ENCODE measurements at regions not wholly inside any gene's neighbourhood (a gene's known extent, or its start where the extent isn't known, plus 50 kb on each side); places are given as distances from the start of the nearest gene placed in this dataset.
A peak's percentile ranks its signal among the peaks of the same experiment; 100 is the strongest.

GRCh38 chr1:175887521-175887920 is 144.1 kb upstream of the TNR start:
- no CpG with 5 or more reads among the region's 20 CpGs for WGBS (ENCODE audit: extremely low coverage, insufficient coverage, insufficient read length)
- peaks cover 2% of the 10 kb centered on the region for H3K79me1 ChIP-seq (ENCODE audit: low read length)
- peak in 1 of 2 donors; percentile 37 for DNase-seq
- no peak overlapping the region for H2BK12ac ChIP-seq (ENCODE audit: low read length)
- H3K14ac ChIP-seq (ENCODE audit: low read length) = no peak overlapping the region
- H3K36me3 ChIP-seq (ENCODE audit: control insufficient read depth in 1 of 2, insufficient read depth in 2 of 2, low read length in 2 of 2) = no peaks in the 10 kb centered on the region
- no peak overlapping the region for H4K12ac ChIP-seq (ENCODE audit: low read depth, low read length)
- H3K27me3 ChIP-seq (ENCODE audit: insufficient read depth, low read length) = no peaks in the 10 kb centered on the region
- no peak overlapping the region for H2AFZ ChIP-seq (ENCODE audit: insufficient read depth, low read length, poor library complexity)
- no peak overlapping the region for H2BK5ac ChIP-seq (ENCODE audit: low read depth, low read length, poor library complexity)
- H3K4me2 ChIP-seq (ENCODE audit: low read length) = no peak overlapping the region
- H3K23ac ChIP-seq (ENCODE audit: low read length) = no peak overlapping the region
- H3K79me2 ChIP-seq (ENCODE audit: control insufficient read depth, insufficient read depth, low read length, poor library complexity) = no peaks in the 10 kb centered on the region
- peaks cover 2 to 4% of the 10 kb centered on the region in 2 experiments for H3K4me1 ChIP-seq (ENCODE audit: control insufficient read depth in 1 of 2, insufficient read depth in 2 of 2, low read length in 2 of 2)
- no peak overlapping the region for H3K9ac ChIP-seq (ENCODE audit: low read length)
- no peak overlapping the region for H2BK120ac ChIP-seq (ENCODE audit: insufficient read depth, low read length, poor library complexity)
- H3K9me3 ChIP-seq (ENCODE audit: insufficient read depth, low read depth, low read length) = no peaks in the 10 kb centered on the region
- no peak overlapping the region for H3K4ac ChIP-seq (ENCODE audit: low read depth, low read length)
- H4K8ac ChIP-seq (ENCODE audit: low read depth, low read length) = no peak overlapping the region
- no peak overlapping the region for H3K18ac ChIP-seq (ENCODE audit: low read length)
- no peak overlapping the region for H3K27ac ChIP-seq (ENCODE audit: low read depth, low read length)
- no peak overlapping the region for H3K4me3 ChIP-seq (ENCODE audit: low read depth, low read length)
- no peak overlapping the region for H2AK5ac ChIP-seq (ENCODE audit: low read length)
- no peak overlapping the region for H4K91ac ChIP-seq (ENCODE audit: low read depth, low read length)

DNA sequence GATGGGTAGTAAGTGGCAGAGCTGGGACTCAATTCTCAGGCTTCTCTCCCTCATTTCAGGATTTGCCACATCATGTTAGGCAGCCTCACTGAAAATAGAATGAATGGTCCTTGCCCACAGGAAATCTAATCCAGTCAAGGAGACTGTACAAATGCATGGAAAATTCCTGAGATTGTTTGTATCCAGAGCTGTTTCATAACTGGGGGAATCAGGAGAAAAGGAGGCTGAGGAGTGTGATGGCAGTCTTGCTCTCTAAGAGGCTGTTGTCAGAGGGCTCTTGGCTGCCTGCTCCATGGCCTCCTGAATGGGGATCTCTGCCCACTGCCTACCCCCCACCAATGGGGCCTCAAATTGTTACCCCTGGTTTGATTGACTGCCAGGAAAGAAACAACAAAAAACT is 141.9 kb upstream of the TNR start:
- Histone ChIP-seq H3K4ac (ENCODE audit: low read depth, low read length) (no peak overlapping the region), H2BK5ac (ENCODE audit: low read depth, low read length, poor library complexity) (no peak overlapping the region), H3K9ac (ENCODE audit: low read length) (no peak overlapping the region), H3K36me3 (ENCODE audit: control insufficient read depth in 1 of 2, insufficient read depth in 2 of 2, low read length in 2 of 2) (no peaks in the 10 kb centered on the region), H4K8ac (ENCODE audit: low read depth, low read length) (no peak overlapping the region), H2AK5ac (ENCODE audit: low read length) (no peak overlapping the region), H3K23ac (ENCODE audit: low read length) (no peak overlapping the region), H3K79me2 (ENCODE audit: control insufficient read depth, insufficient read depth, low read length, poor library complexity) (no peaks in the 10 kb centered on the region), H3K4me1 (ENCODE audit: control insufficient read depth in 1 of 2, insufficient read depth in 2 of 2, low read length in 2 of 2) (peaks cover 7 to 15% of the 10 kb centered on the region in 2 experiments), H3K18ac (ENCODE audit: low read length) (no peak overlapping the region), H2BK120ac (ENCODE audit: insufficient read depth, low read length, poor library complexity) (no peak overlapping the region), H3K4me3 (ENCODE audit: low read depth, low read length) (no peak overlapping the region), H3K14ac (ENCODE audit: low read length) (no peak overlapping the region), H3K27ac (ENCODE audit: low read depth, low read length) (no peak overlapping the region), H3K79me1 (ENCODE audit: low read length) (peaks cover 5% of the 10 kb centered on the region), H2BK12ac (ENCODE audit: low read length) (no peak overlapping the region), H3K27me3 (ENCODE audit: insufficient read depth, low read length) (no peaks in the 10 kb centered on the region), H3K4me2 (ENCODE audit: low read length) (no peak overlapping the region), H4K91ac (ENCODE audit: low read depth, low read length) (no peak overlapping the region), H2AFZ (ENCODE audit: insufficient read depth, low read length, poor library complexity) (peak overlapping the region; percentile 19), H4K12ac (ENCODE audit: low read depth, low read length) (no peak overlapping the region), H3K9me3 (ENCODE audit: insufficient read depth, low read depth, low read length) (peaks cover 2% of the 10 kb centered on the region)
- peak in 1 of 2 donors; percentile 39 for DNase-seq

DNA sequence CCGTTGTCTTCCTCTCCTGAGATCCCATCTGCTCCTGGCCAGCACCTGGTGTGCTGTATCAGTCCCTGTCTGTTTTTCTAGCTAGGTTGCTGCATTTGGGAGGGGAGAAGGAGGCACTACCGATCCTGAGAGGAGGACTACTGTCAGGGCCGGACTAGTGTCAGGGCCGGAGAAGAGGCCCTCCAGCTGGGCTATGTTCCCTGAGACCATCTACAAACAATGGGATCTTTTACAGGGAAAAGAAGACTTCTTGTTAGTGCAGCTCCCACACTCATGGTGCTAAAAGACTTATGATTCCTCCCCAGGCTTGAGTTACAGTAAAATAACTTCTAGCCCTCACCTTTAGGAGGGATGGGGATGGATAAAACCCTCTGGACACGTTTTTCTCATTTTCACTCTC is 141.0 kb upstream of the TNR start:
- H3K4me1 ChIP-seq (ENCODE audit: control insufficient read depth in 1 of 2, insufficient read depth in 2 of 2, low read length in 2 of 2) = peaks cover 7 to 15% of the 10 kb centered on the region in 2 experiments
- peaks cover 2% of the 10 kb centered on the region for H3K9me3 ChIP-seq (ENCODE audit: insufficient read depth, low read depth, low read length)
- H3K79me2 ChIP-seq (ENCODE audit: control insufficient read depth, insufficient read depth, low read length, poor library complexity) = no peaks in the 10 kb centered on the region
- H2BK12ac ChIP-seq (ENCODE audit: low read length) = peak overlapping the region; percentile 6
- H3K36me3 ChIP-seq (ENCODE audit: control insufficient read depth in 1 of 2, insufficient read depth in 2 of 2, low read length in 2 of 2) = no peaks in the 10 kb centered on the region
- DNase-seq = no peak
- H2AFZ ChIP-seq (ENCODE audit: insufficient read depth, low read length, poor library complexity) = no peak overlapping the region
- no peaks in the 10 kb centered on the region for H3K27me3 ChIP-seq (ENCODE audit: insufficient read depth, low read length)
- H4K91ac ChIP-seq (ENCODE audit: low read depth, low read length) = peak overlapping the region; percentile 34
- no peak overlapping the region for H3K4ac ChIP-seq (ENCODE audit: low read depth, low read length)
- H3K4me3 ChIP-seq (ENCODE audit: low read depth, low read length) = no peak overlapping the region
- H3K14ac ChIP-seq (ENCODE audit: low read length) = peak overlapping the region; percentile 8
- peak overlapping the region; percentile 50 for H3K18ac ChIP-seq (ENCODE audit: low read length)
- H2AK5ac ChIP-seq (ENCODE audit: low read length) = no peak overlapping the region
- H3K23ac ChIP-seq (ENCODE audit: low read length) = no peak overlapping the region
- H2BK5ac ChIP-seq (ENCODE audit: low read depth, low read length, poor library complexity) = peak overlapping the region; percentile 19
- H3K27ac ChIP-seq (ENCODE audit: low read depth, low read length) = no peak overlapping the region
- peaks cover 5% of the 10 kb centered on the region for H3K79me1 ChIP-seq (ENCODE audit: low read length)
- WGBS (ENCODE audit: extremely low coverage, insufficient coverage, insufficient read length) = no CpG with 5 or more reads among the region's 5 CpGs
- H4K8ac ChIP-seq (ENCODE audit: low read depth, low read length) = no peak overlapping the region
- no peak overlapping the region for H3K9ac ChIP-seq (ENCODE audit: low read length)
- no peak overlapping the region for H3K4me2 ChIP-seq (ENCODE audit: low read length)
- H4K12ac ChIP-seq (ENCODE audit: low read depth, low read length) = no peak overlapping the region
- no peak overlapping the region for H2BK120ac ChIP-seq (ENCODE audit: insufficient read depth, low read length, poor library complexity)

GRCh38 chr1:175882192-175882591 is 138.8 kb upstream of the TNR start:
- no peak overlapping the region for H2BK5ac ChIP-seq (ENCODE audit: low read depth, low read length, poor library complexity)
- no peak overlapping the region for H2AFZ ChIP-seq (ENCODE audit: insufficient read depth, low read length, poor library complexity)
- no peaks in the 10 kb centered on the region for H3K79me2 ChIP-seq (ENCODE audit: control insufficient read depth, insufficient read depth, low read length, poor library complexity)
- peaks cover 7 to 13% of the 10 kb centered on the region in 2 experiments for H3K4me1 ChIP-seq (ENCODE audit: control insufficient read depth in 1 of 2, insufficient read depth in 2 of 2, low read length in 2 of 2)
- peak overlapping the region; percentile 10 for H2AK5ac ChIP-seq (ENCODE audit: low read length)
- H4K8ac ChIP-seq (ENCODE audit: low read depth, low read length) = no peak overlapping the region
- no peak overlapping the region for H3K27ac ChIP-seq (ENCODE audit: low read depth, low read length)
- H3K9me3 ChIP-seq (ENCODE audit: insufficient read depth, low read depth, low read length) = peaks cover 2% of the 10 kb centered on the region
- no peak overlapping the region for H3K14ac ChIP-seq (ENCODE audit: low read length)
- no peaks in the 10 kb centered on the region for H3K27me3 ChIP-seq (ENCODE audit: insufficient read depth, low read length)
- no peak overlapping the region for H2BK120ac ChIP-seq (ENCODE audit: insufficient read depth, low read length, poor library complexity)
- no peak overlapping the region for H2BK12ac ChIP-seq (ENCODE audit: low read length)
- H3K79me1 ChIP-seq (ENCODE audit: low read length) = peaks cover 5% of the 10 kb centered on the region
- H4K91ac ChIP-seq (ENCODE audit: low read depth, low read length) = peak overlapping the region; percentile 31
- WGBS (ENCODE audit: extremely low coverage, insufficient coverage, insufficient read length) = no CpG with 5 or more reads among the region's 1 CpG
- no peak overlapping the region for H3K23ac ChIP-seq (ENCODE audit: low read length)
- H3K4me3 ChIP-seq (ENCODE audit: low read depth, low read length) = no peak overlapping the region
- H3K9ac ChIP-seq (ENCODE audit: low read length) = no peak overlapping the region
- H3K4ac ChIP-seq (ENCODE audit: low read depth, low read length) = no peak overlapping the region
- H3K4me2 ChIP-seq (ENCODE audit: low read length) = no peak overlapping the region
- no peak overlapping the region for H3K18ac ChIP-seq (ENCODE audit: low read length)
- no peak overlapping the region for H4K12ac ChIP-seq (ENCODE audit: low read depth, low read length)
- no peaks in the 10 kb centered on the region for H3K36me3 ChIP-seq (ENCODE audit: control insufficient read depth in 1 of 2, insufficient read depth in 2 of 2, low read length in 2 of 2)
- DNase-seq = no peak
